ENCODE measurements at regions not wholly inside any gene's neighbourhood (a gene's known extent, or its start where the extent isn't known, plus 50 kb on each side); places are given as distances from the start of the nearest gene placed in this dataset.
"Not testable (repeated sequence)": the region's sequence is repeated elsewhere in the genome, so short reads cannot be mapped to it uniquely, and the experiment has no call there.

DNA sequence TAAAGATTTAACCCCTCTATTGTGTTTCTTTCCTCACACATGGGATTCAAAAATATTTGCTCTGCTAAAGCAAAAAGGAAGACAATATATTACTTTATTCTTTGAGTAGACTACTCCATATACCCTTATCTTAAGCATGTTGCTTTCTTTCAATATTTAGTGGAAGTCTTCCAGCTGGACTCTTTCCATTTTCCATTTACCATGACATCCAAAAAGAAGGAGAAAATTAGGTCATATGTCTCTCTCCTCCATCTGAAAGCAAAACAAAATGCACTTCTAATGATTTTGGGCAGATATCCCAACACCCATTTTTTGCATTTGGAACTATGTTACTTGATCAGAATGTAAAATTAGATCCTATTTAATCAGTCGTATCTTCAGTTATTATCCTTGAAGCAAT is 1336.5 kb downstream of the PCDH19 start:
- DNase-seq = no peak

DNA sequence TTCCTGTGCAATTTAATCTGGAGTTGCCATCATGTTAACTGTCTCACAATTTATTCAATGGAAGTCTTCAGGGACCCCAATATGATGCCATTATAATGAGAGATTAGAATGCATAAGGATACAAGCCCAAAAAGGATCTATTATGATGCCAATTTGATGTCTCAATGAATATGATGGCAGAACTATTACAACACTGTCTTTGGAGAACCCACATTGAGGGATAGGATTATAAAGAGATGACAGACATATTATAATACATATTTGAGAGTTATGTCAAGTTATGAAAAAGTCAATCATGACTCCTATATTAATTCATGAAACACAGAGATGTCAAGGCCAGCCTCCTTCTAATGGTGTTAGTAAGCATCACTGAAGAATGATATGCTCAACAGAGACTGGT is 1358.4 kb downstream of the PCDH19 start:
- DNase-seq = no peak

DNA sequence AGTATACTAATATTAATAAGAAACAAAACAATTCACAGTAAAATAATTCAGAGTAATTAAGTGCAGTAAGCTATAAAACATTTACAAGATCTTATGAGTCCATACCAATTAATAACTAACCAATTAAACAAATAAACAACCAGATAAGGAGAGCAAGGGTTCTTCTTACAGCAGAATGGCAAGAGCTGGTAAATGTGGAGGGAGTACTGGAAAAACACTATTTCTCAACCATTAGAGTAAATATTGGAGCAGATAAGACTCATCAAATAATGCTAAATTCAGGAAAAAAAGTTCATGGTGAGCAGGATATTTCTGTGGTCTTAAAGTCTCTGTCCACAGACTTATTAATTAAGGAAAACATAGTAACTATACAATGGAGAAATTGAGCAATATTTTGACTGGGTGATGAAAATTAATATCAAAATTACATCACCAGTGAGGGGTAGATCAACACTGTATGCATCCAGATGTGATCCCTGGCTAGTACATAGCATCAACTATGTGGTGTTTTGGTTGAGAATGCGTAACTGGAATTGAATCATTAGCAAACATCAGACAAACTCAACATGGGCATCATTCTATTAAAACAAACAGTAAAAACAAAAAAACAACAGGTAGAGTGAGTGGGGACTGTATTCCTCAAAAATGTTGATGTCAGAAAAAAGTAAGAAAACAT is 1376.7 kb downstream of the PCDH19 start:
- no peak for DNase-seq

DNA sequence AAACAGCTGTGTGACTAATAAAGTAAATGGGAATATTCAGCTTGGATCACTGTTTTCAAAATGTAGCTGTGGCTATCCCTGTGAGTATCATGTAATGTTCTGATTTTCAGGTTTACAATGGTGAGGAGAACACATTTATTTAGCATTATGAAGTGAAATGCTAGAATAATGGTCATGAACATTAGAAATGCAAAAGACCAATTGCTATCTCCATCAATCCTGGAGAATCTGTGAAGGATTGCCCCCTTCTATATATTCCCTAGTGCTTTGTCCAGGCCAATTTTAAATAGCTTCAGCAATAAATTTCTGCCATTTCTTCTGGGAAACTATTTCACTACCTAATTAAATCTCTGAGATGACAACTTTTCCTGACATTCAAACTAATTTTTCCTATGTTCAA is 1399.1 kb downstream of the PCDH19 start:
- DNase-seq = no peak

DNA sequence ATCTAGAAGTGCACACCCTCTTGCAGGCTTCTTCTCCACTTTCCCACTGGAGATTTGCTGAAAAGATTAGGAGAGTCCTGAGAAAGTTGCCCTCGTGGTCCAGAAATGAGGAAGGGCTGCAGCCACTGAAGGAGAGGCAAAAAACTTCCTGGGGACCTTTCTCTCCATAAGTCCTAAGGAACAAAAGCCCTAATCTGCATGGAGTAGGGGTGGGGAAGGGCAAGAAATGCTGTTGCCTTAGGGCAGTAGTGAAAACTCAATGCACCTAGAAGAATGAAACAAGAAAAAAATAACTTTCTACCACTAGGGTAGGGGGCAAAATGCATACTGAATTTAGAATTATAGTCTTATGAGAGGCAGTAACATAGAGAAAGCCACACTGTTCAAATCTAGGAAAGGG is 1408.8 kb downstream of the PCDH19 start:
- no peak for DNase-seq

DNA sequence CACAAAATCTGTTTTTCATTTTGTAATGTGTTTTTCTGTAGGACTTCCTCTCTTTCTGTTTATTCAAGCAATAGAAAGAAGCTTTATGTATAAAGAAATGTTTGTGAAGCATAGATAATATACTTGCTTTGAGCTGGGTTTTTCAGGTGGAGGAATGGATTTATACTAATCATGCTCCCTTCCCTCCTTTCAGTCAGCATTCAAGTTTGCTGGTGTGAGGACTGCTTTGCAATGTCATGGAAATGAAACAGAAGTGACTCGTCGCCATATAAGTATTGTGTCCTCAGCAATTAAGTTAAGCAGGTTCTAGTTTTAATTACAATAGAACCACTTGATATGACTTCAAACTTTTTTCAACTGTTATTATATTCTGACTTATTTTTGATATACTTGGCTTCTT is 1447.1 kb downstream of the PCDH19 start:
- no peak for DNase-seq

DNA sequence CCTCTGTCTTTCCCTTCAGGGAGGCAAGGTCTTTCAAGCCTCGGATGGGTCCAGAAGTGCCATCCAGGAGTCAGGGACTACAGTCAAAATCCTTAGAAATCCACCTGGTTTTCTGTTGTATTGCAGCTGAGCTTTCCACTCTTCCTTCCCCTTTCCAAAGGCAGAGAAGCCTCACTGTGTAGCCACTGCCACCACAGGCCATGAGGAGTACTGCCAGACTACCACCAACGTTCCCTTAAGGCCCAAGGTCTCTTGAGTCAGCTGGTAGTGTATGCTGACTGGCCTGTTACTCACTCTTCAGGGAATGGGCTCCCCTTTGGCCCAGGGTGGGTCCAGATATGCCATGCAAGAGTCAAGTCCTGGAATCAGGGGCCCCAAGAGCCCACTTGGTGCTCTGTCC is 1454.1 kb downstream of the PCDH19 start:
- no peak for DNase-seq

DNA sequence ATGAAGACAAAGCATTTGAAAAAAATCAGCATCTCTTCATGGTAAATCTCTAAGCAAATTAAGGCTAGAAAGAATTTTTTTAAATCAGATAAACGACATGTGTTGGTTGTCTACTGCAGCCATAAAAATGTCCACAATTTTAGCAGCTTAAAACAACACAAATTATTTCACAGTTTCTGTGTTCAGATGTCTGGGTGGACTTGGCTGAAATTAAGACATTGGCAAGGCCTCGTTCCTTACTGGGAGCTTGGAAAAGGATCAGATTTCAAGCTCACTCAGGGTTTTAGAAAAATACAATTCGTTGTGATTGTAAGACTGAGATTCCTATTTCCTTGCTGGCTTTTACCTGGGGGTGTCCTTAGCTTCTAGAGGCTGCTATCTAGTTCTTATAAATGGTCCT is 1470.6 kb downstream of the PCDH19 start:
- no peak for DNase-seq

DNA sequence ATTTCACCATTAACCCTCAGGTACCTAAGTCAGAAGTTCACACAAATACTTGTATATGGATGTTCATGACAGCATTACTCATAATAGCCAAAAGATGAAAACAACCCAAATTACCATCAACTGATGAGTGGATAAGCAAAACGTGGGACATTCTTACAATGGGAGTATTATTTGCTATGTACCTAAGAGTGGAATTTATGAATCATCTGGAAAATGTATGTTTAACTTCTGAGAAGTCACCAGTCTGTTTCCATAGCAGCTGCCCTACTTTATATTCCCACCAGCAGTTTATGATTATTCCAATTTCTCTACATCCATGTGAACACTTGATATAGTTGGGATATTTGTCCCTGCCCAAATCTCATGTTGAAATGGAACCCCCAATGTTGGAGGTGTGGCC is 1478.9 kb downstream of the PCDH19 start:
- DNase-seq = no peak

DNA sequence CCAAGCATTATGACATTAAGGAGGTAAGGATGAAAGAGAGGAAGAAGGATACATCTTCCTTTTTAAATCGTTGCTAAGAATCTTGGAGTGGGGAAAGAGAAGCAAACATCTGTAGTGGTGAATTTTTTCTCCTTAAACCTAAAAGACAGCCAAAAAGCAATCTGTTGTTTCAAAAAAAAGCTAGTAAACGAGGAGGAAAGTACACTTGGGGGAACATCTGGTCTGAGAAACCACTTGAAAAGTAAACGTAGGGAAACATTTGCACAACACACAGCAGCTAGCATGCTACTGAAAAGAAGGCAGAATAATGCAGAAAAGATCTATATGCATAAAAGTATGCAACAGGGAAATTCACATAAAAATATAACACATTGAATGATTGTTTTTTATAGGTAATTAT is 1485.6 kb downstream of the PCDH19 start:
- no peak for DNase-seq

DNA sequence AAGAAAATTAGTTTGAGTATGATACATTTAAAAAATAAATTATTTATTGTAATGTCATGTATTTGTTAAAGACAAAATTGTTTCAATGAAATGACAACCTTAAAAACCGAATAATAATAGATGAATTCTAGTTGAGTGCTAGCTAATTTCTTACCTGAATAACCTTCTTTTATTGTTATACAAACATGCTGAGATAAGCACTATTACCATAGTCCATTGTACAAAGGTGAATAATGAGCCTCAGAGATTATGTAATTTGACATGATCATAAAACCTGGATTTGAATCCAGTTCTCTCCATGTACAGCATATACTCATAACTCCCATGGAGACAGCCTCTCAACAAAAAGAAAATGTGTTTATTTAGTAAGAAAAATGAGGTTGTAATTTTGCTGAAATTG is 1512.9 kb downstream of the PCDH19 start:
- no peak for DNase-seq

DNA sequence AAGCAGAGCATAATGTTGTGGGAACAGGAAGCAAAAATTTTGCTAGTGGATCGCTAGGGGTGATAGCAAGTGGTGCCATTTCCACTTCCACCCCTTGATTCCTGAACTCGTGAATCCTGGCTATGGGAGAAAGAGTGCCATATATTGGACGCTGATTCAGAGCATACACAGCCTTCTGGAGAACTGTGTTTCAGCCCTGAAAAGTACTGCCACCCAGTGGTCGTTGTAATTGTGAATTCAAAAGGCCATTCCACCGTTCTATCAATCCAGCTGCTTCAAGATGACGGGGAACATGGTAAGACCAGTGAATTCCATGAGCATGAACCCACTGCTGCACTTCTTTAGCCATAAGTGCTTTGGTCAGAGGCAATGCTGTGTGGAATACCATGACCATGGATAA is 1559.4 kb downstream of the PCDH19 start:
- DNase-seq = not testable (repeated sequence)

All from NCI-H1417 treated with DMSO at 0.1 percent for 48 hours (cell line).